ENCODE measurements at regions not wholly inside any gene's neighbourhood (a gene's known extent, or its start where the extent isn't known, plus 50 kb on each side); places are given as distances from the start of the nearest gene placed in this dataset.

DNA sequence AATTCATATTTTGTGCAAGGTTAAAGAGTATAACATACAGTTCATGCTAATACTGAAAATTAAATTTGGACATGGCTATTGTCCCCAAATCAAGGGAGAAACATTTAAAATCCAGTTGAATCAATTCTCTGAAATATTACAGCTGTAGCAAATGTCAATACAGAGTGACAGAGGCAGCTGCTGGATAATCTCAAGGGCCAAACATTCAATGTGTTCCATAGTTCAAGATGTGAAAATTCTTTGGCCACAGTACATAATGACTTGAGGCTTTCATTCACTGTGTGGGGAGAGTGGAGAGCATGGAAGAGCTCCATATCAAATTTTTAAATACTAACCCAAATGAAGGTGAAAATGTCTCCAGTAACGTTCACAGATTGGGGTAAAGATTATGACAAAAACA is 1192.8 kb upstream of the CADM2 start:
- no peak for DNase-seq

GRCh38 chr3:83769791-83770663 is 1188.8 kb upstream of the CADM2 start:
- no peak for DNase-seq

DNA sequence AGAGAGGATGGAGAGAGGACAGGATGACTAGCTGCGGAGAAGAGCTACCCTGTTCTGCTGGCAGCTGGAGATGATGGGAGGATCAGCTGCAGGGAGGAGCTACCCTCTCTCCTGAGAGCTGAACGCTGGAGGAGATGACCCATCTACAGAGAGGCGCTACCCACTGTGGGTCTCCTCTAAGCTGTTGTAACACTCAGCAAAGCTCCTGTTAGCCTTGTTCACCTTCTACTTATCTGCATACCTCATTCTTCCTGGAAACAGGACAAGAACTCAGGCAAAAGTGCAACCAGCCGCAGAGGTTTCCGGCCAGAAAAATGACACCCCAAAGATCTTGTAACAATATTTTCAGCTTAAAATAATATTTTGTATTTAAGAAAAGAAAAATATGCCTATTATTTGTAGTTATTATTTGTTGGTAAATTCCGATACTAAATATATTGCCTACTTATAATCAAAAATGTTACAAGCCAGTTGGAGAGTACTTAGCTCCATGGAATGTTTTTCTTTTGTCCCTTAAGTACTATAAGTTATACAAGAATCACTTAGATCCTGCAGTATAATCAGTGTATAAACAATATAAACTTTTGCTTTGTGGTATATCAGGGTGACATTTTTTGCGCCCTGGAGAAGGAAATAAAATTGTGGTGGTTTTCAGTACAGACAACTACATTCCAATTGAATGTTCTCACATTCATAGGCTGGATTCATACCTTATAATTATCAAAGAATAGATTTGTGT is 1188.0 kb upstream of the CADM2 start:
- no peak for DNase-seq

GRCh38 chr3:83802801-83803200 is 1156.0 kb upstream of the CADM2 start:
- no peak for DNase-seq

- DNase-seq = no peak
Measured at GRCh38 chr3:83807511-83807910, 1151.3 kb upstream of the CADM2 start.

DNA sequence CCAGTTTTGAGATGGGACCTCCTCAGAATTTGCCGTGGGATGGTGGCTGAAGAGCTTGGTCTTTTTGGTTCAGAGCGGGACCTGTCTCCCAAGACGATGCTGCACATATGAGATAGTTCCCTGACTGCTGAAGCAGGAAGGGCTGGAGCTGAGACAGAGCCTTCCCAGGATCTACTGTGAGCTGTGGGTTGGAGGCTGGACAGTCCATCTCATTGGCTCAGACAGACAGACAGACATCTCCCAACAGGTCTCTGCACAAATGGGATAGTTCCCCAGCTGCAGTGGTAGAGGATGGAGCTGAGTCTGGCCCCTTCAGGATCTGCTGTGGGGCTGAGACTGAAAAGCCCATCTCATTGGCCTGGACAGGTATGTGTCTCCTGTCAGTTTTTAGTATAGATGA is 1145.6 kb upstream of the CADM2 start:
- DNase-seq = no peak

- DNase-seq = no peak
Measured at GRCh38 chr3:83816653-83817052, 1142.1 kb upstream of the CADM2 start.

GRCh38 chr3:83821506-83821905 is 1137.3 kb upstream of the CADM2 start:
- DNase-seq = no peak

DNA sequence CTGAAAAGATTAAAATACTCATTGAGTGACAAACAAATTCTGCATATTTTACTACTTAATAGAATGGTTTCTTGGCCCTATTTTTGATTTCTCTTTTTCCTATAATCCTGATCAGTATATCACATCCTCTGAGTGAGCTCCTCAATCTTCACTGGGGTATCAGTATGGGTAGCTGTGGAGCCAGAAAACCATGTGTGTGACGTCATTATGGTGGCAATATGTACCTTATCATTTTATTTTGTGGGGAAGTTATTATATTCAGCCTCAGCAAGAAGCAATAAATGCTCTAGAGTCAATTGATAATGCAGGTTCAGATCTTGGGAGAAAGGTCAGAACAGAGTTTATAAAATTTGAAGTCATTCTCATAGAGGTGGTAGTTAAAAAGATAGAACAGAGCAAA is 1135.7 kb upstream of the CADM2 start:
- no peak for DNase-seq

DNA sequence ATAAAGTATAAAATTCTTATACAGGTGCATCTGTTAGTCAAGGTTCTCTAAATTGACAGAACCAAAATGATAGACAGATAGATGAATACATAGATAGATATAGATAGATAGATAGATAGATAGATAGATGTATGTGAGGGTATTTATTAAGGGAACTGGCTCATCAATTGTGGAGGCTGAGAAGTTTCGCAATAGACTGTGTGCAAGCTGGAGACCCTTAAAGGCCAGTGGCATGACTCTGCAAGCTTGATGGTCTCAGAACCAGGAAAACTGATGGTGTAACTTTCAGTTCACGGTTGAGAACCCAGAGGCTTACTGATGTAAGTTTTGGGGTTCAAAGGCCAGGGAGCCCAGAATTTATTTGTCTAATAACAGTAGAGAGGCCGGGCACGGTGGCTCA is 1123.7 kb upstream of the CADM2 start:
- DNase-seq = no peak

DNA sequence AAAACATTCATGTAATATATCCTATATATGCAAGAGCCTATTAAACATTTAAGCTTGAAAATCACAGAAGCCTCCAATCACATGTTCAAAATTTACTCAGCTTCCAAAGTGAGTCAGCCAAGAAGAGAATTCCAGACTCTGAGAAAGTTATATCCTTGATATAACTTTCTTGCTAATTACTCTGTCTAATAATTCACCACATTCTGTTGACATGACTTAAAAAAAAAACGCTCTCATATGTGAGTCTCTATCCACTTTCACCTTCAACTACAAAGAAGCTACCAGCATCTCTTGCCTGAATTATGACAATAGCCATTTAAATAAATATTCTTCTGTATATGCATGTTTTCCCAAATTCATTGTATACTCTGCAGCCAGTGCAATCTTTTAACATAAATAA is 1116.3 kb upstream of the CADM2 start:
- no peak for DNase-seq

GRCh38 chr3:83843716-83844115 is 1115.1 kb upstream of the CADM2 start:
- no peak for DNase-seq

DNA sequence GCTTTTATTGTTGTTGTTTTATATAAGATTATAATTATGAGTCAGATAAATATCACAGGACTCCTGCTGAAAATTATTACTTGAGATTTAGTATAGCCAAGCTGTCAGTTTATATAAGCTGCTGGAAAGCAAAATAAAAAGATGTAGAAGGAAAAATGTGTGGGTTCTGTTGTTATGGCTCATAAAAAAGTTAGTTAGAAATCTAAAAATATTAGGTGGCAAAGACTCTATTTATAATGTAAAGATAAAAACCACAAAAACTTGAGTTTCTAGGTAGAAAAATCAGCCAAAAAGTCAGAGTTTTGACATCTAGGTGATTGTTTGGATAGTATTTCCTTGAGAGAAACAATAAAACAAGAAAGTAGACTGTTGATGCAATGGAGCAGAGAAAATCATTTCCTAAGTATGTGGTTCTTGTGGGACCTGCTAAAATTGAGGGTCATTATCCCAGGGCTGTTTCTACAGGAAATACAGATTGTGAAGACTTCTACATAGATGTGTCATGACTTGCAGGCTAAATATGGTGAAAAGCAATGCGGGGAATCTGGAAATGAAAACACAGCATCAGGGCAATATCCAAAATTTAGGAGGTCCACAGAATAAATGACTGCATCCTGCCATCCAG is 1109.6 kb upstream of the CADM2 start:
- DNase-seq = no peak

DNA sequence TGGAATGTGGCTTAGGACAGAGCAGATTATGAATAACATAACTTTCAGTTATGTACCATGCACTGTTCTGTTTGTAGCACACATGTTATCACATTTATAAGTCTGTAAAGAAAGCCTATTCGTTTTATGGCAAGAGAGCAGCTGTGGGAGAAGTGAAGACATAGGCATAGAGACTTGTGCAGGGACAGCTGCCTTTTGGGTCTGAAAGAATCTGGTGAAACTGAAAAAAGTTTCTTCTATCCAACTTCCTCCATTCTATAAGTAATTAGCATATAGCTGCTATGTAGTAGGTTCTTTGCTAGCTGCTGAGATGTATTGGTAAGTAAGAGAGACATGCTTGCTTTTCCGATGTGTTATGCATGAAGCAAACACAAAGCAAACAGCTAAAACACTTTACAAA is 1095.4 kb upstream of the CADM2 start:
- DNase-seq = no peak

- DNase-seq = no peak
Measured at GRCh38 chr3:83868909-83869567, 1089.8 kb upstream of the CADM2 start.

DNA sequence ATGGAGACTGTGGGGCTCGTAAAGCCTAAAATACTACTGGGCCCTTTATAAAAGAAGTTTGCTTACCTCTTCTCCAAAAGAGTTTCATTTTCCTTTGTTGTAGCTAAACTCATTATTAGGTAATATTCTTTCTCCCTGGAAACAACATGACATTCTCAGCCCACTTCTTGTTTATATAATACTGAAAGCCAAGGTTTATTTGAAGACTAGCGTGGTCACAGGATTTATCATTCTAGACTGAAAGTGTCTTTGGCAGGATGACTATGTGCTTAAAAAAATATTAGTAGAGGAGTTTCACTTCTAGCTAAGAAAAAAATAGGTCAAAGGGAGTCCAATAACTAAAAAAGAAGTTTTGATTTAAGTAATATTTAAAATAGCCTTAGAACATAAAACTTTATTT is 1085.2 kb upstream of the CADM2 start:
- no peak for DNase-seq

- no peak for DNase-seq
Measured at GRCh38 chr3:83877910-83878309, 1080.9 kb upstream of the CADM2 start.

DNA sequence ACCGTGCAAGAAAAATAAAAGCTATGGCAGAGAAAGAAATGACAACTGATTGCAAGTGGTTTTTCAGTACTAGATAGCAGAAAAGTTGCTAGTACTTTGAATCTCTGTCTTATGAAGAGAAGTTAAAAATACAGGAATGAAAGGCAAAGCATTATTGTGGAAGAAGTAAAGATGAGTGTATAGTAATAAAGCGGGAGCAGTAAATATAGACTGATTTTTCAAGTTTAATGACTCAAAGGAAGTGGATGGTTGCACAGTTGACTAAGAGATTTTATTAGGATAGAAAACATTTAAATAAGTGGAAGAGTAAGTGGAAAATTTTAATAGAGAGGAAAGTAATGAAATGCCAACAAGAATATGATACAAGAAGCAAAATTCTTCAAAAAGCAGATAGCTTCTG is 1076.1 kb upstream of the CADM2 start:
- no peak for DNase-seq

GRCh38 chr3:83890039-83890762 is 1068.6 kb upstream of the CADM2 start:
- no peak for DNase-seq

GRCh38 chr3:83890763-83891135 is 1068.0 kb upstream of the CADM2 start:
- no peak for DNase-seq

DNA sequence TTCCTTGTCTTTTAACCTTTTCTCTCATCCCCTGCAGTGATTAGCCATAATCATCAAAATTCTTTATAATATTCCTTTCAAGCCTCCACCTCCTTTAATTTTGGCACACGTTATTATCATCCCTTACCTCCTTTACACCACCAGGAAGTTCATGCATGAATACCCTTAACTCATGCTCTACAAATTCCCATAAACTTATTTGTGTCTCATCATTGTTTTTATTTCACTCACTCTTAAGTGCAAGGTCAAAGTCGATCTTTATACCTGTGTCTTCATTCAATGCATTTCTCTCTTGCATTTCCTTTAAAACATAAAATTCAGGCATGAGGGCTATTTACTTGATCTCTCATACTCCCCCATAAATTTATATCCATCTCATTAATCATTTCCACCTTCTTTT is 1064.6 kb upstream of the CADM2 start:
- DNase-seq = no peak

DNA sequence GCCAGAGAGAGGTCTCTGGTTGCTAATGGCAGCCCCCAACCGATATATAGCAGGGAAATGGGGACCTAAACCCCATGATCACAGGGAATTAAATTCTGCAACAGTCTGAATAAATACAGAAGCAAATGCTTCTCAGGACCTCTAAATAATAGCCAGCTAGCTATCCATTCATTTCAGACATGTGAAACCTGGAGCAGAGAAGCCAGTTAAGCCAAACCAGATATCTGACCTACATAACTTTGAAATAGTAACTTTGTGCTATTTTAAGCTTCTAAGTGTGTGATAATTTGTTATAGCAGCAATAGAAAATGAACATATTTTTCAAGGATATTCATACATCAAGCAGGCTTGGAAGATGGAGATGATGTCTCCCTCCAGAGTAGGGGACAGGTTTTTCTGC is 1062.9 kb upstream of the CADM2 start:
- no peak for DNase-seq
